ENCODE measurements at regions not wholly inside any gene's neighbourhood (a gene's known extent, or its start where the extent isn't known, plus 50 kb on each side); places are given as distances from the start of the nearest gene placed in this dataset.

DNA sequence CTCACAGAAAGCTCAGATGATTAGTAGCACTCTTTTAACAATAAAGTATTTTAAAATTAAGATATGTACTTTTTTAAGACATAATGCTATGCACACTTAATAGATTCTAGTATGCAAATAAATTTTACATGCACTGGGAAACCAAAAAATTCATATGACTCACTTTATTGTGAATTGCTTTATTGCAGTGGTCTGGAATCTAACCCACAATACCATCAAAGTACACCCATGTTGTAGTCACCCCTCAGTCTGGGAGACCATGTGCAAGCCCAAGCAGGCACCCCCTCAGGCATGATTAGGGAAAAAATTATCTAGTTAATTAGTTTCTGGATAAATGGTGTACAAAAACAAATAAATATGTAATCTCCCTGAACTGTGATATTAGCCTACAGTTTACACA lies 649.0 kb upstream of the HS6ST1 start:
- H4K20me1 ChIP-seq (ENCODE audit: control insufficient read depth, insufficient read depth, low read depth, low read length) = no peaks in the 10 kb centered on the region
- H3F3A ChIP-seq (ENCODE audit: control insufficient read depth, insufficient read depth) = no peaks in the 10 kb centered on the region
- no peaks in the 10 kb centered on the region for H3K79me2 ChIP-seq (ENCODE audit: control insufficient read depth, low read length)
- H3K4me1 ChIP-seq (ENCODE audit: control insufficient read depth, low read length) = no peaks in the 10 kb centered on the region
- no peaks in the 10 kb centered on the region for H3K9me2 ChIP-seq (replicated peaks; ENCODE audit: control insufficient read depth, low read length)
- TF ChIP-seq EZH2phosphoT487 (IDR thresholded peaks at IDR 0.05; ENCODE audit: borderline replicate concordance, low read length) = no peak
- no peak for TF ChIP-seq CTCF (IDR thresholded peaks at IDR 0.05; ENCODE audit: low read depth, low read length, poor library complexity, severe bottlenecking)
- H3K4me2 ChIP-seq (ENCODE audit: low read length) = no peak overlapping the region
- no peaks in the 10 kb centered on the region for H3K36me3 ChIP-seq (ENCODE audit: control insufficient read depth, low read length)
- no peaks in the 10 kb centered on the region for H3K27me3 ChIP-seq (ENCODE audit: control insufficient read depth, low read length)
- no peak overlapping the region for H3K27ac ChIP-seq (ENCODE audit: low read depth, low read length)
- no peak overlapping the region for H3K4me3 ChIP-seq (ENCODE audit: low read length)
- H3K9me3 ChIP-seq (ENCODE audit: control insufficient read depth, insufficient read depth, low read length) = no peaks in the 10 kb centered on the region

DNA sequence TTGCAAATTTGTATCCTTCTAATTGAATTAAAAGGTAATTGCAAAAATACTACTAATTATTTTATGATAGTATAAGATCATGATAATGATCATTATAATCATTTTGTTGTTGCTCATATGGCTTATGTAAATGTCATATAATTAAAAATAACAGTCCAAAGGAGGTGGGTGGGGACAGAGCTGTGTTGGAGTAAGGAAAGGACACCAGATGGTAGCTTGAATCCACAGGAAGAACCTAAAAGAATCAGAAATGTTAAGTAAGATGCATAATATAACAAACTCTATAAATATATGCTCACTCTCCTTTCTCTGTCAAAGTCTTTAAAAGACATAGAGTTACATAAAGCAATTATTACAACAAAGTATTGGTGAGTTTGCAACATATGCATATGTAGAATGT lies 650.7 kb upstream of the HS6ST1 start:
- no peaks in the 10 kb centered on the region for H4K20me1 ChIP-seq (ENCODE audit: control insufficient read depth, insufficient read depth, low read depth, low read length)
- H3K4me2 ChIP-seq (ENCODE audit: low read length) = no peak overlapping the region
- no peaks in the 10 kb centered on the region for H3K36me3 ChIP-seq (ENCODE audit: control insufficient read depth, low read length)
- no peaks in the 10 kb centered on the region for H3K4me1 ChIP-seq (ENCODE audit: control insufficient read depth, low read length)
- no peak for TF ChIP-seq EZH2phosphoT487 (IDR thresholded peaks at IDR 0.05; ENCODE audit: borderline replicate concordance, low read length)
- TF ChIP-seq CTCF (IDR thresholded peaks at IDR 0.05; ENCODE audit: low read depth, low read length, poor library complexity, severe bottlenecking) = no peak
- no peaks in the 10 kb centered on the region for H3K9me3 ChIP-seq (ENCODE audit: control insufficient read depth, insufficient read depth, low read length)
- no peak overlapping the region for H3K4me3 ChIP-seq (ENCODE audit: low read length)
- no peaks in the 10 kb centered on the region for H3K9me2 ChIP-seq (replicated peaks; ENCODE audit: control insufficient read depth, low read length)
- H3F3A ChIP-seq (ENCODE audit: control insufficient read depth, insufficient read depth) = no peaks in the 10 kb centered on the region
- H3K27me3 ChIP-seq (ENCODE audit: control insufficient read depth, low read length) = no peaks in the 10 kb centered on the region
- no peak overlapping the region for H3K27ac ChIP-seq (ENCODE audit: low read depth, low read length)
- H3K79me2 ChIP-seq (ENCODE audit: control insufficient read depth, low read length) = no peaks in the 10 kb centered on the region

DNA sequence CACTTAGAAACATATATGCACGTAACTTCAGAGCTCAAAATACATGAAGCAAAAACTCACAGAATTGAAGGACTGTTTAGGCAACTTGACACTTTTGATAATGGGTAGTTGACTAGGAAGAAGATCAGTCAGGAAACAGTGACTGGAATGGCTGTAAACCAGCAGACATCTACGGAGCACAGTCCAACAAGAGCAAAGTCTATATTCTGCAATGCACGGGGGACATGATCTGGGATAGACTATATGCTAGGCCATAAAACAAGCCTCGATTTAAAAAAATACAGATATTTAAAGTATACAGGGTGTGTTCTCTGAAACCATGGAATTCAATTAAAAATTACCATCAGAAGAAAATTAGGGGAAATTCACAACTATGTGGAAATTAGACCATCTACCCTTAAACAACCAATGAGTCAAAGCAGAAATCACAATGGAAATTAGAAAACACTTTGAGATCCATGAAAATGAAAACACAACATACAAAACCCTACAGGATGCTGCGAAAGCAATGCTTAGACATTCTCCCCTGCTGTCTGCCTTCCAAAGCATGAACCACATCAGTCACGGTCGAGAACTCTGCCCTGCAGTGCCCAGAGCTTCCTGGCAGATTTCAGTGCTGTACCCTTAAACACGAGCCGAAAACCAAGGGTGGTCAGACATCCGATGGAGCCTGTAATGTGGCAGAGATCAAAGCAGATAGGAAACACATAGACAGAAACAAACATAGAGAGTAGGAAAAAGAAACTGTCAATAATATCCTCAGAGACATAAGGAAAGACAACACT lies 651.9 kb upstream of the HS6ST1 start:
- Histone ChIP-seq H3K9me3 (ENCODE audit: control insufficient read depth, insufficient read depth, low read length) (no peaks in the 10 kb centered on the region), H3K36me3 (ENCODE audit: control insufficient read depth, low read length) (no peaks in the 10 kb centered on the region), H3K4me1 (ENCODE audit: control insufficient read depth, low read length) (no peaks in the 10 kb centered on the region), H3K79me2 (ENCODE audit: control insufficient read depth, low read length) (no peaks in the 10 kb centered on the region), H3K27me3 (ENCODE audit: control insufficient read depth, low read length) (no peaks in the 10 kb centered on the region), H3K4me2 (ENCODE audit: low read length) (no peak overlapping the region), H4K20me1 (ENCODE audit: control insufficient read depth, insufficient read depth, low read depth, low read length) (no peaks in the 10 kb centered on the region), H3K4me3 (ENCODE audit: low read length) (no peak overlapping the region), H3F3A (ENCODE audit: control insufficient read depth, insufficient read depth) (no peaks in the 10 kb centered on the region), H3K9me2 (replicated peaks; ENCODE audit: control insufficient read depth, low read length) (no peaks in the 10 kb centered on the region), H3K27ac (ENCODE audit: low read depth, low read length) (no peak overlapping the region)
- TF ChIP-seq EZH2phosphoT487 (IDR thresholded peaks at IDR 0.05; ENCODE audit: borderline replicate concordance, low read length) (no peak), CTCF (IDR thresholded peaks at IDR 0.05; ENCODE audit: low read depth, low read length, poor library complexity, severe bottlenecking) (no peak)

All from DOHH2 (cell line).